M059J (cell line): ENCODE measurements at regions not wholly inside any gene's neighbourhood (a gene's known extent, or its start where the extent isn't known, plus 50 kb on each side); places are given as distances from the start of the nearest gene placed in this dataset.

Experiments used
- DNase-seq: peaks from one replicate; pipeline ENCODE4 v3.0.0-alpha.2; 2012; ENCODE audit warnings: low read depth

GRCh38 chrX:10079231-10079630, 77.5 kb upstream of the CLCN4 start:
- DNase-seq = no peak

DNA sequence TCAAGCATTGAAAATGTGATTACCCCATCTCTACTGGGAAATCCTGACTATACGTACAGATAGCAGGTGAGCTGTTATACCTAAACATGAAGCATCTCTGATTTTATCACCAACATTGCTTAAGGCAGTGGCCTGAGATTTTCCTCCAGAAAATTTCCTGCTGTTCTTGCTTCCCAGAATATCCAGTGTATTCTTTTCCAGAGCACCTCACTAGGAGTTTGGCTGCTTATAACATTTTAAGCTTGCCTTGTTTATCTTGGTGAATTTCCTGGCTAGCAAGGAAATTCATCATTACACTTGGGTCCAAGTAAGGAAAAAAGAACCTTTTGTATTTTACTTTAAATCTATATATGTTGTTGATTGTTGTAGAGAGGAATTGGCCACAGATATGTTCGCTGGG, 73.0 kb upstream of the CLCN4 start:
- no peak for DNase-seq

GRCh38 chrX:10085223-10085622, 71.6 kb upstream of the CLCN4 start:
- peak; percentile 54 for DNase-seq

DNA sequence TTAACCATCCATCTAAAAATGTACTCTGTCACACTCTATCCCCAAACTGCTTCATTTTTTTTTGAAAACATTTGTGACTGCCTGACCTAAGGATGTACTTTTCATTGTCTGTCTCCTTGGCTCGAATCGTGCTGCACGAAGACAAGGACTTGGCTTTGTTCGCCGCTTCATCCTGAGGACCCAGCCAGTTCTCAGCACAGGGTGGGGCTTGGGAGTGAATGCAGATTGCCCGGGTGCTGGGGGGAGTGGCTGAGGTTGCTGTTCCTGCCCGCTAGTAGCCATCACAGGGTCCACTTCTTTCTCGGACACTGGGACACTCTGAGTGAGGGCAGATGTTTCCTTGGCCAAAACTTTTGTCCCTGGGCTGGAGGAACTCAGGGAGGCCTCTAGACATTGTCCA, 70.1 kb upstream of the CLCN4 start:
- DNase-seq = no peak

GRCh38 chrX:10087391-10087790, 69.4 kb upstream of the CLCN4 start:
- no peak for DNase-seq

DNA sequence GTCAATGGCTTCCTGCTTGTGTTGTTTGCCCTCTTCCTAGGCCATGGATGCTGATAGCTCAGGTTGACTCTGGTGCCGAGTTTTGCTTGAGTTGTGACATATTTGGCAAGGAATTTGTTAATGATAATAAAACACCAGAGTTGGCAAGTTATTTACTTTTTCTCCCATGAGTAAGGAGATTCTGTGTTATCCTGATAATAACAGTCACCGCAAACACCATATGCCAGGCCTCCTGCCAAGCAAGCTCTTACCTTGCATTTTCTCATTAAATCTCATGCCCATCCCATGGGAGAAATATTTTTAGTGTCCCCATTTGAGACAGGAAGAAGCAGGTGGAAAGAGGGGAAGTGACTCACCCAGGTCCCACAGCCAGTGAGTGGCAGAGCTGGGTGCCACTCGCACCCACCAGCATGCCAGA, 67.4 kb upstream of the CLCN4 start:
- peak; percentile 87 for DNase-seq

DNA sequence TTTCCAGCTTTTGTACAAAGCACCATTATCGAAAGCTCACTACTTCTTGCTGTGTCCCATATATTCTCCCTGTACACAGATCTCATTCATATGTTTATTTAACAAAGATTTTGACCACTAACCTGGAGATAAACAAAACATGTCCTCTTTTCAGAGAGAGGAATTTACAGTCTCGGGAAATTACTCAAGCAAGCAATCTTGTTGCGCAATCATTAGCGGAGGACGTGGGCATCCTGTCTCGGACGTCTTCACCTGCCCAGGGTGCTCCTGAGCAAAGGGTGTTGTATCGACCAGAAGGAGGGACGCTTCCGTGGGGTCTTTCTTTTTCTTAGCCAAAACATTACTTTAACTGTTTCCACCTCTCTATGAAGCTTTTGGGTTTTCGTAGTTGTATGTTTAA, 66.5 kb upstream of the CLCN4 start:
- DNase-seq = peak; percentile 57

GRCh38 chrX:10095246-10095645, 61.5 kb upstream of the CLCN4 start:
- no peak for DNase-seq

DNA sequence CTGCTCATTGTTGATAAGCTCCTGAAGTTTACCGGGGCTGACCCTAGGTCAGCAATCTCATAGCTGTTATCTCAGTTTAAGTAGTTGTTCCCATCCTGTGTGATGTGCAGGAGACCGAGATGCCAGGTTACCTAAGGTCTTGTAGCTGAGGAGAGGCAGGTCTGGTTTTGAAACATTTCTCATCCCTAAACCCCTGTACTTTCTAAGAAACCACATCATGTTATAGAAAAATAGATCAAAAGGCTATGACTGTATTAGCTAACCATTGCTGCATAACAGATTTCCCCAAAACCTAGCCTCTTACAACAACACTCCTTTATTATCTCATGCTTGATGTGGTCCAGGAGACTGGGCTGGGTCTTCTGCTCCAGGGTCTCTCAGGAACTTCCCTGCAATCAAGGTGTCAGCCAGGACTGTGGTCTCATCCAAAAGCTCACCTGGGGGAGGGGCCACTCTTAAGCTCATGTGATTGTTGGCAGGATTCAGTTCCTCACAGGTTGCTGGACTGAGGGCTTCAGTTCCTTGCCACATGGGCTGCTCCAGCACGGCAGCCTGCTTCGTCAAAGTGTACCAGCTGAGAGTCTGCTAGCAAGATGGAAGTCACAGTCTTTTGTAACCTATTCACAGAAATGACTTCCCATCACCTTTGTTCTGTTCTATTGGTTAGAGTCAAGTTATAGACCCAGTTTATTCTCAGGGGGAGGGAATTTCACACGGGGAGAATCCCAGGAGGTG, 60.9 kb upstream of the CLCN4 start:
- no peak for DNase-seq

- no peak for DNase-seq
Observed at GRCh38 chrX:10098270-10098713, 58.5 kb upstream of the CLCN4 start.

- DNase-seq = no peak
Observed at GRCh38 chrX:10099411-10099810, 57.4 kb upstream of the CLCN4 start.

DNA sequence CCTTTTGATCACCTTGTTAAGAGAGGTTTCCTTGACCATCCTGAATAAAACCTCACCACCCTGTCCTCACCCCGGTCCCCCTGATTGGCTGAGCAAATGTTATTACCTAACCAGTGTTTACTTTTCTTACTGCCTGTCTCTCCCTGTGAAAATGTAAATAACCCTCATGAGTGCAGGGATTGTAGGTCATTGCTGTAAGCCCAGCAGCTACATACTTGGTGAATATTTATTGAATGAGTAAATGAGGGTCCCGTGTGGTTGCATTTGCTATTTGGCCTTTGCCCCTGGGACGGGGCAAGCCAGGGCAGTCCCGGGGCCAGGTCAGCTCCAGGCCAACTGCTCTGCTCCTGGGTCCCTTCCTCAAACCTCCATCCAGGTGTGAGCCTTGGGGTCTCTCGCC, 55.5 kb upstream of the CLCN4 start:
- DNase-seq = no peak

DNA sequence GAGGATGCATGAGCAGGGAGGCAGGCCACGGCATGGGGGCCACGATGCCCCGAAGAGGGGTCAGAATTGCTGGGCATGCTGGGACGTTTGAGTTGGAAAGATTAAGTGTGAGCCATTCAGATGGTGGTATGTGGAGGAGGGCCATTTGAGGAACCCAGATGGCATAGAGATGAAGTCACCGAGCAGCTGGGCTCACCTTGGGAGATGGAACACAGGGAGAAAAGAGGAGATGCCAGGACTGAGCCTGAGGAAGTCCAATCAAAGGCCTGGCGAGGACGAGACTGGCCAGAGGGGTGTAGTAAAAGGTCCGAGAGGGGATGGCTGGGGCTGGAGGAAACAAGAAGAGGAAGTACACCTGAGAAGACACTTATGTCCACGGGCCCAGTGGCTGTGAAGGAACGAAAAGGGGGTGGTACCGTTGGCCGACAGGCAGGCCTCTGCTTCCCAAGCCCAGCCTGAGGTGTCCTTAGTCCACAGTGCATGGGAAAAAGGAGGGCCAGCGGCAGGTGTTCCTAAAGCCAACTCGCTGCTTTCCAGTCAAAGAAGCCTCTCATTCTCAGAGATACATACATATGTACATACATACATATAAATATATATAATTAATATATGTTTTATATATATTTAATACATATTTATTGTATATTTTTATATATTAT, 54.6 kb upstream of the CLCN4 start:
- no peak for DNase-seq

- no peak for DNase-seq
Observed at GRCh38 chrX:10103023-10103422, 53.8 kb upstream of the CLCN4 start.

DNA sequence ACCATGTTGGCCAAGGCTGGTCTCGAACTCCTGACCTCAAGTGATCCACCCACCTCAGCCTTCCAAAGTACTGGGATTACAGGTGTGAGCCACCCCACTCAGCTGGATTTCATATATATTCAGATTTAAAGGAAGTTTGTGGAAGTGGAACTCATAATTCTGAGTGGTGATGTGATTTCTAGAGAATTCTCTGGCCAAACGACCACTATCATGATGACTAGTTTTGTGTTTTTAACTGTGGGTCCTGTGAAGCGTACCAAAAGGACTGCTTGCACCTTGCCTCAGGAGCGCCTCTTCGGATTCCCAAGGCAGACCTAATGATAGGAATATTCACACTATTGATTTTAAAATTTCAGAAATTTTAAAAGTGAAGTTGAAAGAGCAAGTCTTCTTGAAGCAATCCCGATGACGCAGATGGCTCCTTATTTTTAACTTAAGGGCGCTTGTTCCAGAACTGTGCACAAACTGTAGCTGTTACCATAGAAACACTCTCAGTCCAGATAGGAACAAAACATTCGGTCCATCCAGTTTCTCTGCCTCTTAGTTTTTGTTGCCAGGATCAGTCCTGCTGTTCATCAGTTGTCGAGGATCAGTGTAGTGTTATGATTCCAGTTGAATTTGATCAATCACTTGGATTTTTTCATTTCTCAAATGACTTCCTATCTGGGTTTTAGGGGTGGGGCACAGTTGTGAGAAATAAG, 51.7 kb upstream of the CLCN4 start:
- no peak for DNase-seq

DNA sequence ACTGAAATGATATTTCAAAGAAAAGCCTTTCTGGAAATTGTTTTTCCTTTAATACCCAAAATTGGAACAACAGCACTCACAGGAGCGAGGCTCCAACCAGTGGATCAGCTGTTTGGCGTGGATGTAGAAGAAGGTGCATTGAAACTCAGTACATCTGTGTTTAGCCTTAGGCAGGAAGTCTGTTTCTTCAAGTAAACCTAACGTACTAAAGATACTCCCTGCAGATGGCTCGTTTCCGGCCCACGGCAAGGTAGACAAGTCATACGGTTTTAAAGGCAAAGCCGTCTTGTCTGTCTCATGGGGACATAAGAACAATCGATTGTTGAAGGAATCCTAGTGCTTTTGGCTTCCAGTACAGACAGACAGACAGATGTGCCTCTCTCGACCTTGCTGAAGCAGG, 50.0 kb upstream of the CLCN4 start:
- no peak for DNase-seq
